HG03571 (cell line): ENCODE measurements at regions not wholly inside any gene's neighbourhood (a gene's known extent, or its start where the extent isn't known, plus 50 kb on each side); places are given as distances from the start of the nearest gene placed in this dataset.
A peak's percentile ranks its signal among the peaks of the same experiment; 100 is the strongest.

Experiments used
- ATAC-seq: cut with Tn5 transposase; IDR thresholded peaks from one replicate; pipeline ENCODE4 v1.9.1; 2021; ENCODE audit not compliant: unreplicated experiment

DNA sequence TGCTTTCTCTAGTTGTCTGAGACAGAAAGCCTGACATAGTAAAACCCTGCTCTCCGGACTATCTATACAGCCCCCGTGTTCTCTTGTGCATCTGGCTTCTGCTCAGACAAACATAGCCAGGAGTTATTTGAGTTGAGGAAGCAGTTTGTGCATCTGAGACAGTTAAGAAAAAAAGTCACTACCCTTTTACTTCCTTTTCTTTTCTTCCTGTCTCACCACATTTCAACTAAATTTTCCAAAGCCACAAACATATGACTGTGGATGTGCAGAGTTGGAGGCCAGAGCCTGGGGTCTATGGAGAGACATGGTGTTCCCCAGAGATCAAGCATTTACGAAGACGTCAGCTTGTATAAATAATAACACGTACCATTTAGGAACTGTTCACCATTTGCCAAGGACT lies 158.5 kb upstream of the FGGY start:
- ATAC-seq = no peak

DNA sequence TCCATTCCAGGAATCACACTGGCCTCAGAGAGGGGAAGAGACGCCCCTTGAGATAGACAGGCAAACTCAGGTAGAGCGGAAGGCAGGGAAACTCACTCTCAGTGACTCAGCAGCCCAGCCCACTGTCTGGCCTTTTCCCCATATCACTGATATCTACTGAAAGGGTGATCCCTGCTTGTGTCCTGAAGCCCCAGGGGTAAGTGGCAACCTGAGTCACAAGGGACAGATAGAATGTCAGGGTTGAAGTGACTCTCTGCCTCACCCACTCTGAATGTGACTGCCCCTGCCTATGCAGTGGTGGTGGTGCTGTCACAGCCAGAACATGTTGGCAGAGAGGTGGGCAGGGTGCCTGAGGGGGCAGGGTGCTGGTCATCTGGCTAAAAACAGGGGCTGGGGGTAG lies 157.5 kb upstream of the FGGY start:
- ATAC-seq = no peak

DNA sequence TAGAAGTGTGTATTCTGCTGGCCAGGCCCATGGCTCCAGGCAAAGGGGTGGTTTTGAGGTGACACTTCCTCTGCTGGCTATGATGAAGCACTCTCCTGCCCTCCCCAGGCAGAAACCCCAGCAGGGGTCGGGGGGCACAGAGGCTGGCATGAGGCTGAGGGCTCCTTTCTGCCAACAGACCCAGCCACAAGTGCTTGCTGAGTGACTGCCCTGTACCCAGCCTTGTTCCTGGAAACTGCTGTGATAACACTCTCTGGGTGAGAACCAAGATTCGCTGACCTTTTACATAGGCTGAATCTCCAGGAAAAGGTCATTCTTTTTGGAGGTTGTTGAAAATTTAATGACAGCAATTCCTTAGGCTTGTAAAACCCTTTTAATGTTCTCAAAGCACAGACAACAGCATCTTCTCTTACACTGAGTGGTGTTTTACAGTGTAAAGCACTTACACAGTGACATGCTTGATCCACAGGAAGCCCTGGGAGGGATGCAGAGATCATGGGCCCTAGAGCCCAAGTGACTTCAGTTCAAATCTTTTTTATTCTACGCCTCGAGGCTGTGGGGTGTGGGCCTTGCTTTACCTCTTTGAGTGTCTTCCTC lies 155.5 kb upstream of the FGGY start:
- ATAC-seq = no peak

DNA sequence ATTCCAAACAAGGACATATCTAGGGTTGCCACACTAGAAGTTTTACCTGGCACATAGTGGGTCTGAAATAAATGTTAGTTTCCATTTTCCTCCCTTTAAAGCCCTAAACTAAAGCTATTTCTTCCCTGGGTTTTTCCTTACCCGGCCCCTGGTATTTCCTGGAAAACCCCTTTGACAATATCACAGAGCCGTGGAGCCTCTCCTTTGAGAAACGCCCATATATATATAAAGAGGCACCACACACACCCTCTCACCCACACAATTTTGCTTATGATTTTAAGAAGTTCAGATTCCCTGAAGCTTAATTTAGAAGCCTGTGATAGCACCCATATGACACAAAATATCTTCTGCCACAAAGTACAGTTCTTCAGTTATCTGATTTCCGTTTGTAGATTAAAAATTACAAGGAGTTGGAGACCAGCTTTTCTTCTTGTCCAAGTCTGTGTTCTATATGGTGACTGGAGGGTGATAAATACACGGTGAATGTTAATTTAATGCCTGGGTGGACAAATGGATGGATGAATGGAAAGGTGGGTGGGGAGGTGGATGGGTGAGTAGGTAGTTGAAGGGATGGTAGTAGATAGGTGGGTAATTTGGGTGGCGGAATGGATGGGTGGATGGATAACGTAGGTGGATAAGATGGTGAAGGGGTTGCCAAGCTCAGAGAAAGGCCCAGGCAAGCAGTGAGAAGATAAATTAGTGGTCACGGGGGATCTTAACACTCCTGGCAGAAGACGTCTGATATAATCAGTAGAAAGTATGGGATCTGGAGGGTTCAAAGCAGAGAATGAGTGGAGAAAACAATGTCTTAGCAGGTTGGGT lies 154.4 kb upstream of the FGGY start:
- no peak for ATAC-seq

DNA sequence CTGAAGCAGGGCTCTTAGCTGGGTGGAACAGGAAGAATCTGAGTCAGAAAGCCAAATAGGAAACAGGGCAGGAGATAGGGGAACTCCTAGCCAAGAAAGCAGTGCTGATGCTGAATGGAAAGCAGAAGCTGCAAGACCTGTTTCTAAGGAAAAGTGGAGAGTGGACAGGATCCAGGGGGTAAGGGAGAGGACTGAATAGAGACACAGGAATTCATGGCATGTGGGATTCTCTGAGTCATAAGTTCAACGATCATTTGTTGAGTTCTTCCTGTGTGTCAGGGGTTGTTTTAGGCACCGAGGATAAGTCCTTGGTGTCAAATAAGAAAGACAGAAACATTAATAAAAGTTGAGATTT lies 153.8 kb upstream of the FGGY start:
- no peak for ATAC-seq

DNA sequence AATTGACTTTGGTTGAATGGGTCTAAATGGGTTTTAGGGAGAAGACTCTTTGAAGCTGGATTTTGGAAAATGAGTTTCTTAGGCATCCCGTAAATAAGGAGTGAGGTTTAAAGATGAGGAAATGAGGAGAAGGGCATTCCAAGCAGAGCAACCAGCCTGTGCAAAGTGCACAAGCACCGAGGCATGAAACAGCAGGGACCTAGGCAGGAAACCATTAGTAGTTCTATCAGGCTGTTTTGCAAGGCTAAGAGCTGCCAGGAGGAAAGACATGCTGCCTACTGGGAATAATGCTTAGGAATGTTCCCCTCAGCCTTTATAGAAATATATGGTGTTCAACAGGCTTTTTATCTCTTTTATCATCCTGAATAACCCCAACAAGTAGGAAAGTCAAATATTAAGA lies 153.1 kb upstream of the FGGY start:
- no peak for ATAC-seq

DNA sequence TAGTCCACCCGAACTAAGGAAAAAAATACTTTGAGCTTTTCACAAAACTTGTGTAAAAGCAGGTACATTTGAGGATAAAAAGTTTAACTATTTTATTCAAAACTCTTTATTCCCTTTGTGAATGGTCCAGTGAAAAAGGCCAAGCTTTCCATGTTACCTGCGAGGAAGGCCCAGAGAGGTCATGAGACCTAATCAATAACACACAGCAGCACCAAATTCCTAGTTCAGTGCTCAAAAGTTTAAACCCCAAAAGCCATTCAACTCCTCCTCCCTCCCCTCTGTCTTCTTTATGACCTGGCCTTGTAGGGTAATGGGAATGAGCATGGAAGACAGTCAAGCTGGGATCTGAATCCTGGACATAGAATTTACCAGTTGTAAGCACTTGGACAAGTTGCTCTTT lies 151.9 kb upstream of the FGGY start:
- no peak for ATAC-seq

DNA sequence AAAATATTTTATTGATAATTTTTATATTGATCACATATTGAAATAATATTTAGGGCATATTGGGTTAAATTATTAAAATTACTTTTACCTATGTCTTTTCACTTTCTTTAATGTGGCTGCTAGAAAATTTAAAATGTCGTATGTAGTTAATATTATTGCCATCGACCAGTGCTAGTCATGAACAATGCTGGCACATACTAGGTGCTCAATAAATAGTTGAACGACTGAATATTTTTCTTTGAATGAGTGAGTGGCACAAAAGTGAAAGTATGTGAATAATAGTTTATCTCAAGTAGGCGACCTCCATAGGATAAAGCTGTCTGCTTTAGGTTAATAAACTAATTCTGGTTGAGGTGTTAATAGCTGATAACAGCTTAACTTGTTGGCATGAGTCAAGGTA lies 150.8 kb upstream of the FGGY start:
- ATAC-seq = no peak

DNA sequence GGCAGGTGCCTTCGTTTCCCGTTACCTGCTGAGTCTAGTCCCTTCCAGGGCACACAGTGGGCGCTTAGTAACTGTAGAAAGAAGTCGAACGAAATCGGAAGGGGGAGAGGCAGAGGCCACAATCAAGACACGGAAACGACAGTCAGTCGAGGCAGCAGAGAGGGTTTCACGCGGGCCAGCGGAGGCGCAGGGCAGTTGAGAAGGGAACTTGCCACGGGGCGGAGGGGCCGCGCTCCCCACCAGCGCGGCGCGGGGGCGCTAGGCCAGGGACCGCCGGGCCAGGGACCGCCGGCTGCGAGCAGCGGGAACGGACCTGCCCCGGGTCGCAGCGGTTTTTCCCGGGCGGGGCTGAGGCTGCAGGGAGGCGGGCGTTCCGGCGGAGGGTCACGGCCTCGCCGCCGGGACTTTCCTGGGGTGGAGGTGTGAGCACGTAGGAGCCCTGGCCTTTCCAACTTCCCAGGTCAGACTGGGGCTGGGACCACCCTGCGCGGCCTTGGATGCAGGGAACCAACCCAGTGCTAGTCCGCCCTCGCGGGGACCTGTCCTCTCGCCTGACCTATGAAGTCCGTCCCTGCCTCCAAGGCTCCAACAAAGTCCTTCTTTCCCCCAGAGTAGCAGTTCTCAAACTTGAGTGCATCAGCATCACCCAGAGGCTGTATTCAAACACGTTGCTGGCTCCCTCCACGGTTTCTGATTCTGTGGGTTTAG lies 150.1 kb upstream of the FGGY start:
- peak; percentile 69 for ATAC-seq

DNA sequence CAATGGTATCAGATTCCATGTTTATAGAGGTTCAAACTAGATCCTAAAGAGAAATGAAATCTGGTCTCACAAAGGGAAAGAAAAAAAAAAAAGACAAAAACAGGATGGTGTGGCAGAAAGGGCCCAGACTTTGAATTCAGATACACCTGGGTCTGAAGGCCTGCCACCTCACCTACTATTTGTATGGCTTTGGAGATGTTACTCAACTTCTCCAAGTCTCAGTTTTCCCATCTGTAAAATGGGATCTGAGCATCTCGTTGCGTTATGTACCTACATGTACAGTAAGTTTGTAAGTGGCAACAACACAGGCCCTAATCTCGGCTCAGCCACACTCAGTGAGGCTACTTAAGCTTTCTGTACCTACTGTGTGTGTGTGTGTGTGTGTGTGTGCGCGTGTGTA lies 147.5 kb upstream of the FGGY start:
- no peak for ATAC-seq

DNA sequence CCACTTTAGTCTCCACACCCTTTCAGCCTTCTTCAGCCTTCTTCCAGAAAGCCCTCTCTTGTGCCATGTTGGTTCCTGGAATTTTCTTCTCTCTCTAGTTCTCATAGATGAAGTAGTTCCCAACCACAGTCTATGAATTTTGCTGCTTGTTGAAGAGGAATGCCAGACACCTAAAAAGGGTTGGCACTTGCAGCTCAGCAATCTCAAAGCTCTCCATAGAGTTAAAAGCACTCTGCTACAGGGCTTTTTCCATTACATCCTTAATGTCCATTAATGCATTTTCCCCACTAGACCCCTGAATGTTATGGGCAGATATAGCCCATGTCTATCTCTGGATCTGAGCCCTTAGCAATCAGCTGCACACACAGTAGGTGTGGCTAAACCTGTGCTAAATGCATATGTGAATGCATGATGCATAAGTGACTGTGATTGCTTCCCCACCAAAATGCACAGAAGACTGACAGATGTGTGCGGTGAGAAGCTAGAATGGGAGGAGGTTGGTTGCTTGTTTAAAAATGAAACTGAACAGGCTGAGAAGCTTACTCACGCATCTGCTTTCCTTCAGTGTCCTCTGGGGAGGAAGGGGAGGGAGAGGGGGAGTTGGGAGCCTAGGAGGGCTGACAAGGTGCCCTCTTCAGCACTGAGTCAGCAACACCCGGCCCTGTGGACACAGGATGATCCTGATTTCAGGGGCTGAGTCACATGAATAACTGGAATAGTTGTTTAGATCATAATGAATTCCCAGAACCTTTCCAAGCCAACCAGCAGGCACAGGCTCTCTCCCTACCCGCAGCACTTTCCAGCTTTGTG lies 146.1 kb upstream of the FGGY start:
- ATAC-seq = no peak

DNA sequence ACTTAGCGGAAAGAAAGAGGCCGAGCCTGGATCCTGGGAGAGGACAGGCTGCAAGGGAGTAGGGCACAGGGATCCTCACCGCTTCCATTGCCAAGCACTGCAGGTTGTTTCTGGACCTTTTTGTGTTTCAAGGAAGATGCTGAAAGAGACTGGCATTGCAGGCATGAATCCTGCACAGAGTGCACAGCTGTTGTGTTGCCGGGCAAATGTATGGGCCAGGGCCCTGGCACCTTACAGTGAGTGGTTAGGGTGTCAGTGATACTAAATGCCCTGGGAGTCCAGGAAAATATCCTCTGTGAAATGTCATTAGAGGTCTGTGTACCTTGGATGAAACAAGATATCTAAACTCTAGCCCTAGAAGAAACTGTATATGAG lies 145.5 kb upstream of the FGGY start:
- no peak for ATAC-seq

DNA sequence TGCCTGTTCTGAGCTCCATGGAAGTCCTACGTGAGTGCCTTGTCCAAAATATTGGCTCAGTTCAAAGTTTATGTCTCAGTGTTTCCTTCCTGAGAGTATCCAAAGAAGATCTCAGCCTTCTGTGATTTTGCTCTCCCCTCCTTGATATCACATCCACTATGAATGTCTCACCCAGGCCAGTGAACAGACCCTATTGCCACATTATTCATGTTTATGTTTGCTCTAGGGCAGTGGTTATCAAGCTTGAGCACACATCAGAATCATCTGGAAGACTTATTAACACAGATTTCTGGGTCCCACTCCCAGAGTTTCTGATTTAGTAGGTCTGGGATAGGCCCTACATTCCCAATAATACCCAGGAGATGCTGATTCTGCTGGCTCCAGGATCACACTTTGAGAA lies 145.0 kb upstream of the FGGY start:
- ATAC-seq = no peak

DNA sequence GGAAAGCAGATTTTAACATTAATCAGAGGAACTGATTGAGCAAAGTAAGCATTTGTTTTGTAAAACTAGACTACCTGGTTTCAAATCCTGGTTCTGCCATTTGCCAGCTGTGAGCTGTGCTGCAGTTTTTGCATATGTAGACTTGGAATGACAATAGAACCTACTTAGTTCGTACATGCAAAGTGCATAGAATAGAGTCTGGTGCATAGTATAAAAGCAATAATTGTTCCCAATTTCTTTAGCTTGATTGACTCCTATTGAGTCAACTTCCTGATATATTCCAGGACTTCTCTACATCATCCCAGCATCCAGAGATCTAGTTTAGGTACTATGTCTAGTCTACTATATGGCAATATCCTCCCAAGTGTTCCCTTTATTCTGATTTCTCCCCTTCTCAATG lies 144.4 kb upstream of the FGGY start:
- ATAC-seq = no peak

DNA sequence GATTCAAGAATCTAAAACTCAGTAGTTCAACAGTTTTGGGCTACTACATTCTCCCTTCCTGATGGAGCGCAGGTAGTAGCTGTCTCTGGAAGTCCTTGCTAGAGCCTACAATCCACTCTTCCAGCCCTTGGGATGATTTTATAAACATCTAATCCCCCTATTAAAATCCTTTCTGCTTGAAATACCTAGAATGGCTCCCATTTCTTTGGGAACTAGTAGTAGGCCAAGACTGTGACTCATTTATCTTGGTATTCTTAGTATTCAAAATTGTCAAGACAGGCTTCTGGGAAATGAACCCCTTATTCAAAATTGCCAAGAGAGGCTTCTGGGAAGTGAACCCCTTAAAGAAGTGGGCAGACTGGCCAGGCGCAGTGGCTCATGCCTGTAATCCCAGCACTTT lies 142.5 kb upstream of the FGGY start:
- no peak for ATAC-seq

DNA sequence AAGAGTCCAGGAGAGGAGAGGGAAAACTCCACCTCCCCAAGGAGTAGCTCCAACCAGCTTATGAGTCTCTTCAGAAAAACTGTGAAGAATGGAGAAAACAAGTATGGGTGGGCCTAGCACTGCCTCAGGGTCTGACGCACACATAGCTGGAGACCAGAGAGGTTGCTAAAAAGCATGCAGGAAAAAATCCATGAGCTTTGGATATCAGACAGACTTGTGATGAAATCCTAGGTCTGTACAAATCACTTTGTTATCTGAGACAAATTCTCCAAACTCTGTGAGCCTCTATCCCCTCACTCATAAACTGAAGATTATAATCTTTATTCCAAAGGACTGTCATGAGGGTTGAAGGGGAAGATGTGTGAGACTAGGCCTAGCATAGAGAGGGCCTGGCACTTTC lies 141.5 kb upstream of the FGGY start:
- no peak for ATAC-seq

DNA sequence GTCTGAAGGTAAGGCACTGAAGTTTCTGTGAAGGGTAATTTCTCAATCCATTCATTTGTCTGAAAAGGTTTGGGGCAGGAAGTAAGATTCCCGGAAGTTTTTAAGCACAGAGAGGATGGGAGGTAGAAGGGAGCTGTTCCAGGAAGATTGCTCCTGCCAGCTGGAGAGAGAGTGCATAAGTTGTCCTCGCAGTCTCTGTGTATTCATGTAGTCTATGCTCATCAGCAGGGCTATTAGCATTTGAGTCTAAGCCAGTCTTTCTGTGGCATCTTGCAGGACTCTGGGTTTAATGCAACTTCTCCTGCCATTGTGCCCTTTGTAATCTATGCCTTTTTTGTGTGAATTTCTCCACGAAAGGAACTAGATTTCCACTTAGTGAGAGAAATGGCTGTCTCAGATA lies 140.8 kb upstream of the FGGY start:
- ATAC-seq = no peak

DNA sequence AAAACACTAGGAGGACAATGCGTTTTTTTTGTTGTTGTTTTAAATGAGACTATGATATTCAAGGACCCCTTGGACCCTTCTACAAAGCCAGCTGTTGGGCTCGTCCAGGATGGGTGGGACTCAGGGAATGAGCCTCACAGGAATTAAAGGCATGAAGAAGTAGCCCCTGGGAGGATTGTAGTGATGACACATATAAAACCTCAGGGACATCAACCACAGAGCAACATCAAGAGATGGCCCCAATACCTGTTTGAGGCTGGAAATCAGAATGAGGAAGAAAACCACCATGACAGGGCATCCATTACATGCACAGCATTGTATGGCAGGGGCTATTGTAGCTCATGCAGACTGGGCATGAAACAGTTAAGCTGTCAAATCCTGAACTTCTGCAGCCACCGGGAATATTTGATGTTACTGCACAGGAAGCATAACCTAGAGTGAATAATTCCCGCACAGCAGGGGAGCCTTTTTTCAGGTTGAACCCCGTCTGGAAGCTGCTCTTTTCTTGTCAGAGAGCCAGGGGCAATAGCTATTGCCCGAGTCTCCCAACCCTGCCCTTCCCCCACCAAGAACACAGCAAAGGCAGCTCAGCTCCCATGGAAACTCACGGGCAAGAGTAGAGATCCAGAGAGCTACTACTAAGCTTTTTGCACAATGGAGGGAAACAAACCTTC lies 140.2 kb upstream of the FGGY start:
- no peak for ATAC-seq

DNA sequence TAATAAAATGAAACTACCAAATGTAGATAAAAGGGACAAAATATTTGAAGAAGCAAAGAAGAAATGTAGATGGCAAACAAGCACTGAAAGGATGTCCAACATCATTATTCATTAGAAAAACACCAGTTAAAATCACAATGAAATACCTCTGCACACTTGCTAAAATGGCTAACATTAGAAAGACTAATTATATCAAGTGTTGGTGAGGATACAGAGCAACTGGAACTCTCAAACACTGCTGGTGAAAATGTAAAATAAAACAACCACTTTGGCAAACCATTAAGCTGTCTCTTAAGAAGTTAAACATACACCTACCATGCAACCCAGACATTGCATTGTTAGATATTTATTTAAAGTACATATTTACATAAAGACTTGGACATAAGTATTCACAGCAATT lies 138.6 kb upstream of the FGGY start:
- ATAC-seq = no peak

DNA sequence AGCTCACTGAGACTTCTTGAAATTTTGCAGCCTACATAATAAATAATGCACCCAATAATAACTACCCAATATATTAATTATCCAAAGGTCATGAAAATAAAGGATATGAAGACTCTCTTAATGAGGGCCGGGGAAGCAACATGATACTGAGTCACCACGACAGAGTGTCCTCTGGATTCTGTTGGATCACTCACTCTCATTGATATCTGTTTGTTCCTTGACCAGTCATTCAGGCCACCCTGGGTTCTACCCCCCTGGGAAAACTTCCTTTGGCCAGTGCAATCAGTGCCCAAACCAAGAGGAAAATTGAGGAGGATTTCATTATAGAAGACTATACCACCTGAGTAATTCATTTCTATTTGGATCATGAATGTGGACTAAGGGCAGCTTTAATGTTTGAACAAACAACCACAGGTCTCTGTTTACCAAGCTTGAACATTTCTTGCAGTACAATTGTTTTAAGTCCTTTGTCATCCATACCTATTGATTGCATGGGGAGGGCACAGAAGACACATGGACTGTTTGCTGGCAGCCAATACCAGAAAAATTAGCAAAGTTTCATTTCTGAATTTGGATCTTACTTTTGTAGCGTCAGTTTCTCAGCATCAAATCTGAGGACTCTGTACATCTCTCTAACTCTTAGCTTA lies 137.2 kb upstream of the FGGY start:
- no peak for ATAC-seq

DNA sequence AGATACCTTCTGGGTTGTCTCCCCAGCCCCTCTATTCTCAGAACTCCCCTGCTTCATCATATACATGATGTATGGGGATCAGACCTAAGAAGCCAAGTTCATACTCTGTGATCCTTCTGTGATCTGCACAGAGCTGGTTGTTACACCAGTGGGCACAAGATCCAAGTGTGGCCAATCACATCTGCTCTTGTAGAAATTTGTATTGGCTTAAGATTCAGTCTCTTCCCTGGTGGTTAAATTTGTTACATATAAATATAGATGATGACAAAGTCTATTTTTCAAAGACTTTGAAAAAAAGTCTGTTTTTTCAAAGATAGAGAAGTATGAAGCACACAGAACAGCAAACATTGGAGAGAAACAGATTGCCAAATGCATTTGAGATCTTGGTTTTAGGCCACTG lies 135.8 kb upstream of the FGGY start:
- no peak for ATAC-seq
